NCI-H2227 (cell line): ENCODE measurements at regions not wholly inside any gene's neighbourhood (a gene's known extent, or its start where the extent isn't known, plus 50 kb on each side); places are given as distances from the start of the nearest gene placed in this dataset.
"Not testable (repeated sequence)": the region's sequence is repeated elsewhere in the genome, so short reads cannot be mapped to it uniquely, and the experiment has no call there.

Experiments used
- DNase-seq: peaks from one replicate; lab custom pipeline; 2025; ENCODE audit not compliant: unreplicated experiment; lab: John Stamatoyannopoulos, UW

DNA sequence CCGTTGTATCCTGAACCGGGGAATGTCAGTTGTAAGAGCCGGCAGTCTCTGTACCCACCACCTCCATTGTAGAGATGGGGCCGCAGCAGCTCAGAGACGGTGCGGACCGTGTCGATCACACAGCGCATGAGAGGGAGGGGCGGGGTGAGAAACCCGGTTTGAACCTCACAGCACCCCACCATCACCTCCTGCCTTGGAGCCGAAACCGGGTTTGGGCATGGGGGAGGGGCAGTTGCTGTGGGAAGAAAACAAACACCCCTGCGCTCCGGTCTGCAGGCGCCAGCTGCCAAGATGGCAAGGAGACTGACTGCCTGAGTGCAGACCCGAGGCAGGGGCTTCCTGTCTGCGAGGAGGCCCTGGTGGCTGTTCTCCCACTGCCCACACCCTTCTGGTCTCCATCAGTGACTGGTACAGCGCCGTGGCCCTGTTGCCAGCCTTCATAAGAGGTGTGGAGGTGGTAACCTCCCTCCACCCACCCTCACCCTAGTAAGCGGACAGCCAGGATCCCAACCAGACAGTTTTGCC, 69.2 kb upstream of the SSBP3 start:
- DNase-seq, result peak; percentile 55

DNA sequence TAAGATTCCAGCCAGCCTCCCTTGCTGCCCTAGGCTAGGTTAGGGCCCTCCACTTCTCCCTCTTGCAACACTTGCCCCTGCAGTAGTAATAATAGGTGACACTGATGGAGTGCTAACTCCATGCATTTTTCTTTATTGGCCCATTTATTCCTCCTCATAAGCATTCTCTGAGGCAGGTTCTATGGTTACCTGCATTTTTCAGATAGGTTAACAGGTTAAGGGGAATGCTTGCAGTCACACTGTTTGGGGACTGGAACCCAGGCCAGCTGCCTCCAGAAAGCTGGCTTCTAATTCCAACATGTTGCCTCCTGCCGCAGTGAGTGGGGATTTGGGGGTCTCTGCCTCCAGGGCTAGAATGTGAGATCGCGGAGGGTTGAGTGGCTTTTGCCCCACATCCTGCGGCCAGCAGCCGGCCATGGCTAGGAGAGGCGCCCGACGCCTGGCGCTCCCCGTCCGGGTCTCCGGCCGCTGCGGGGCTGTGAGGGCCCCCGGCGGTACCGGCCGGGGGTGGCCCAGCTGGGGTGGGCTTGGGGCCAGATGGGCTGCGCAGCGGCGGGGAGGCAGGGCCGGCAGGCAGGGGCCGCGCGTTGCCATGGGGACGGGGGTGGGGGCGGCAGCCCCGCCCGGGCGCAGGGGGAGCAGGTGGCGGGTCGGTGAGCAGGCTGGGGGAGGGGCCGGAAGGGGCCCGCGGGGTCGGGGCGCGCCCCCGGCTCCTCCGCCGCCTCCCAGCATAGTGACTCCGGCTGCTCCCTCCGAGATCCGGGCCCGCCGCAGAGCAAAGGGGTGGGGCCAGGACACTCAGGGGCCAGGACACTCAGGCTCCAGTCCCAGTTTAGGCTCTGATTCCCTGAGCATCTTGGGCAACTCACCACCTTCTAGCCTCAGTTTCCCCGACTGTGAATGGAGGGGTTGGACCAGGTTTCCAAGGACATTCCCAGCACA, 68.4 kb upstream of the SSBP3 start:
- DNase-seq, result peak; percentile 90

GRCh38 chr1:54471588-54471987, 65.4 kb upstream of the SSBP3 start:
- DNase-seq, result no peak

DNA sequence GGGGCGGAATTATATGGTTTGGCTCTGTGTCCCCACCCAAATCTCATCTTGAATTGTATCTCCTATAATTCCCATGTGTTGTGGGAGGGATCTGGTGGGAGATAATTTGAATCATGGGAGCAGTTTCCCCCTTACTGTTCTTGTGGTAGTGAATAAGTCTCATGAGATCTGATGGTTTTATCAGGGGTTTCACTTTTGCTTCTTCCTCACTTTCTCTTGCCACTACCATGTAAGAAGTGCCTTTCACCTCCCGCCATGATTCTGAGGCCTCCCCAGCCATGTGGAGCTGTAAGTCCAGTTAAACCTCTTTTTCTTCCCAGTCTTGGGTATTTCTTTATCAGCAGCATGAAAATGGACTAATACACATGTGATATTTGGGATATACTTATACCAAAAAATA, 63.2 kb upstream of the SSBP3 start:
- DNase-seq, result not testable (repeated sequence)

DNA sequence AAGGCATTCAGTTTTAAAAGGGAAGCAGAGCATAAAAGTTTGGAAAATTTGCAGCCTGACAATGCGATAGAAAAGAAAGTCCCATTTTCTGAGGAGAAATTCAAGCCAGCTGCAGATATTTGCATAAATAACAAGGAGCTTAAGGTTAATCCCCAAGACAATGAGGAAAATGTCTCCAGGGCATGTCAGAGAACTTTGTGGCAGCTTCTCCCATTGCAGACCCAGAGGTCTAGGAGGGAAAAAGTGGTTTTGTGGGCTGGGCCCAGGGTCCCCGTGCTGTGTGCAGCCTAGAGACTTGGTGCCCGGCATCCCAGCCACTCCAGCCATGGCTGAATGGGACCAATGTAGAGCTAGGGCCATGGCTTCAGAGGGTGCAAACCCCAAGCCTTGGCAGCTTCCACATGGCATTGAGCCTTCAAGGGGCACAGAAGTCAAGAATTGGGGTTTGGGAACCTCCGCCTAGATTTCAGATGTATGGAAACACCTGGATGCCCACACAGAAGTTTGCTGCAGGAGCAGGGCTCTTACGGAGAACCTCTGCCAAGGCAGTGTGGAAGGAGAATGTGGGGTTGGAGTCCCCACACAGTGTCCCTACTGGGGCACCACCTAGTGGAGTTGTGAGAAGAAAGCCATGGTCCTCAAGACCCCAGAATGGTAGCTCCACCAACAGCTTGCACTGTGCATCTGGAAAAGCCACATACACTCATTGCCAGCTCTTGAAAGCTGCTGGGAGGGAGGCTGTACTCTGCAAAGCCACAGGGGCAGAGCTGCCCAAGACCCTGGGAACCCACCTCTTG, 62.3 kb upstream of the SSBP3 start:
- not testable (repeated sequence) for DNase-seq

GRCh38 chr1:54465351-54465811, 59.2 kb upstream of the SSBP3 start:
- DNase-seq, result peak; percentile 29

- no peak for DNase-seq
Measured at GRCh38 chr1:54464477-54465146, 58.4 kb upstream of the SSBP3 start.

DNA sequence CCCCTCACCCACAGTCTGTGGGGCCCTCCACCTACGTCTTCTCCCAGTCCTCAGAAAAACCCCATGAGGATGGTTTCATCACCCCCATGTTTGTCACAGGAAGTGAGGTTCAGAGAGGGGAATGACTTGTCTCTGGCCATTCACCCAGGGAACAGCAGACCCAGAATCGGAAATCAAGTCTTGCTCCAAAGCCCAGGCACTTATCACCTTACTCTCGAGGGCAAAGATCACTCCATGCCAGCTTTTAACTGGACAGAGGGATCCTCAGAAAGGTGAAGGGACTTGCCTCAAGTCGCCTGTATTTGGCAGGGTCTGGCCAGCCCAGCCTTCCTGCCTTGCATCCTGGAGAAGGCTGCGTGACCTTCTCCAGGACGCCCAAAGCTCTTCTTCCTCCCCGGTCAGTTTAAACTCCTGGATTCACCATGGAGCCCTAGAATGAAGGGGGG, 57.9 kb upstream of the SSBP3 start:
- no peak for DNase-seq

- DNase-seq, result peak; percentile 38
Measured at GRCh38 chr1:54463259-54464030, 57.3 kb upstream of the SSBP3 start.

DNA sequence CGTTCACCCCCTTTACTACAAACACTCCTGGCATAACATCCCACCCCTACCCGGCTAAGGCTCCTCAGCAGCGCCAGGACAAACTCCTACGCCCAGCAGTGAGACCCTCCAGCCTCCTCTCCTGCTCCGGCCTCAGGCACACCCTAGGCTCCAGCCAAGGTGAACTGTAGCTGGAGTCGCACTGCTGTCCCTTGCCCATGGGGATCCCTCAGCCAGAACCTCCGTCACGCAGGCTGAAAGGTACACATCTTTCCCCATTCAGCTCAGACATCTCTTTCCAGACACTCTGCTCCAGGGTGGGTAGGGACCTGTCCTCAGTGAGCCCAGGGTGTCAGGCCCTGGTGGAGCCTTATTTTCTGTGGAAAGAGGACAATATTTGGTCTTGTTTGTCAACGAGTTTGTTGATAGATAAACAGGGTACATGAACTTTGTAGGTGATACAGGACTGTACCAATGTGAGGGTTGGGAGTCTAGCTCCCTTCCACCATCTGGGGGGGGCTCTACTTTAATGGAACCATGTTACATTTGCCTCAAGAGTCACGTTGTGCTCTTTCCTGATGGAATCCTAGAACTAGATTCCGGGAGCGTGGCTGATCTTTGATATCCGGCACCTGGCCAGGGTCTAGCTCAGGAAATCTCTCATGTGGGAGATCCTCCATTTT, 56.5 kb upstream of the SSBP3 start:
- DNase-seq, result no peak

DNA sequence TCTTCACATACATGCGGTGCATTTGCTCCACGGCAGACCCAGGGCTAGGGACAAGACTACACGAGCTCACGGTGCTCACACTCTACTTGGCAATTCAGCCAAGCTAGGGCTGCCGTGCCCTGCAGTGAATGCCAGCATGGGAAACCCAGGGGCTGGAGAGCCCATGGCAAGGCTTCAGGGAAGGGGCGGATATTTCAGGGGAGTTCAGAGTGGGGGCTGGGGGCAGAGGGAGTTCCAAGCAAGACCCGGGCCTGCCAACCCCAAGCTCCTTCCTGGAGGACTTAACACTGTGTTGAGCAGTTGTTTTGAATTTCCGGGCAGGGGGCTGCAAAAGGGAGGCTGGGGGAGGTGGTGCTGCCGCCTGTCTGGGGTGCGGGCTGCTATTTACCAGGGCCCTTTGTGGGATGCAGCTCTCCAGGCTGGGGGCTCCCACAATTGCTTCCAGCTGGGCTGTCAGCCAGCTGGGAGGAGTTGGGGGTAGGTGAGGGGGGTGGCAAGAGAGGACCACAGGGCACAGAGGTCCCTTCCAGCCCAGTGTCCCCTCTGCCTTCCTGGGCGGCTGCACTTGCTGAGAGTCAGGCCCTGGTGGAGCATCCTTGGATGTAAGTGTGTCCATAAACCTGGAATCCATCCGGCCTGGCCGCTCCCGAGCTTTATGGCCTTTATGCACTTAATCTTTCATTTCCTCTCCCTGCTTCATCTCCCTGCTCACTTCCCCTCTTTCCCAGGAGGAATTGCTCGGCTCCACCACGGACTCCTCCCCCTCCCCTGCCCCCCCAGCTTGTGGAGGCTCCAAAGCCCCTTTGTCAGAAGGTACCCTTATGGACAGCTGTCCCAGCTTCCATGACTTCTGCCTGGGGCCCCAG, 55.8 kb upstream of the SSBP3 start:
- DNase-seq, result peak; percentile 22

DNA sequence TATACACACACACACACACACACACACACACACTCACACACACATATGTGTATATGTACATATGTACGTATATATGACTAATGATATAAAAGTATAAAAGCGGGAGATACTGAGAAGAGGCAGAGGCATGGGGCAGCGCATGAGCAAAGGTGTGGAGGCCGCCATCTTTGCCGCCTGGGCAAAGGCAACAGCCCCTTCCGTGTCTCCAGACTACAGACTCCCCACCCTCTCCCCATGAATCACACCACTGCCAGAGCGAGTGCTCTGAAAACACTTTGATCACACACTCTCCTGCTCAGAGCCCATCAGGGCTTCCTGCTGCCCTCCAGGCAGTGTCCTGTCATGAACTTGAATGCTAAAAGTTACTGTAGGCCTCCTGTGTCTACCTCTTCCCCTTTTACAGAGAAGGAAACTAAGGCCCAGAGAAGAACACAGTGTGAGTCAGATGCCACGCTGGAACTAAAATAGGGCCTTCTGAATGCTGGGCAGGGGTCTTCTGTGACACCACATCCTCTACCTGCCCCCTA, 54.7 kb upstream of the SSBP3 start:
- DNase-seq, result no peak

- DNase-seq, result no peak
Measured at GRCh38 chr1:54460351-54460750, 54.2 kb upstream of the SSBP3 start.

GRCh38 chr1:54459726-54460191, 53.6 kb upstream of the SSBP3 start:
- DNase-seq, result peak; percentile 88

GRCh38 chr1:54459140-54459539, 52.9 kb upstream of the SSBP3 start:
- DNase-seq, result no peak

DNA sequence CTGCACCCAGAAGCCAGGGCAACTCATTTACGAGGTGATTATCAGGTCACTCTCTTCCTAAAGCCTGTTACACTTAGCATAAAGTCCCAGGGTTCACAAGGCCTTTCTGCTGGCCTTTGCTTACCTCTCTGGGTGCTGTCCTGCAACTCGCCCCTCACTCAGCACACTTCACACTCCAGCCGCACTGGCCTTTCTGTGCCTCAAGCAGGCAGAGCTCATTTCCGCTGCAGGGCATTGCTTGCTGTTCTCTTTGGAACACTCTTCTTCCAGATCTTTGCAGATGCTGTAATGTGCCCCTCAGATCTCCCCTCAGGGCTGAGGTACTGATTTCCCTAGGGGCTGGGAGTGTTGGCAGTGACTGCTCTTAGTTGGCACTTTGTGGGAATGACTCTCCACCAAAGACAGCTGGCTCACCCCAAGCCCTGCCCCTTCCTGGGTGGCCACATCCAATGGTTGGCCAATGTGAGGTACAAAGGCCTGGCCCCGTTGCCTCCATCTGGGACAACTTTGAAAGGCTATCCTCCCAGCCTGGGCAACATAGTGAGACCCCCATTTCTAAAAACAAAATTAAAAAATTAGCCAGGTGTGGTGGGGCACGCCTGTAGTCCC, 50.8 kb upstream of the SSBP3 start:
- no peak for DNase-seq

DNA sequence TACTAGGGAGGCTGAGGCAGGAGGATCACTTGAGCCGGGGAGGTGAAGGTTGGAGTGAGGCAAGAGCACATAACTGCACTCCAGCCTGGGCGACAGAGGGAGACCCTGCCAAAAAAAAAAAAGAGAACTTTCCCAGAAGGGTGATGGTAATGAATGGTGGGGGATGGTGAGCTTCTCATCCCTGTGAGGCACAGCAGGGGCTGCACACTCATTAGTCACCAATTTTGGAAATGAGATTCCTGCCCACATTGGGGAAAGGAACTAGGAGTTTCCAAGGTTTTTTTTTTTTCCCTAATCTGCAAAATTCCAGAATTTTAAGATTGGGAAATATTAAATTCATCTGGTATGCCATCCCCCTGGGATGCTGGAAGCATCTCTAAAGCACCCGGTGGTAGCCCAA, 50.2 kb upstream of the SSBP3 start:
- no peak for DNase-seq
